ENCODE measurements at regions not wholly inside any gene's neighbourhood (a gene's known extent, or its start where the extent isn't known, plus 50 kb on each side); places are given as distances from the start of the nearest gene placed in this dataset.

DNA sequence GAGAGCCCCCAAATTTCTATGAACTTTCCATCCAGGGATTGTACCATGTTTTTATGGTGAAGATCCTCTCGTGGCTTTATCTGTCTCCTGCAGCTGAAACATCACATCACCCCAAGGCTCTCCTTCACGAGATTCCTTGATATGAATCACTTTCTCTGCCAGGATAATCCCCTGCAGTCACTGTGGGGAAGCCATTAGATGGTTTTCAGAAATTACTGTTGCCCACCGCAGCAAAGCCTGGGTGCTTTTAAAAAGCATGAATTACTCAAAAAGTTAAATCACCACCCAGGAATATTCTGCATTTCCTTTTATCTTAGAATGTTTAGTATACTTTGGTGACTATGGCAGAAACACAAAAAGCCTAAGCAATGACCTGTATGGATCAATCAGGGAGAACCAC lies 428.4 kb upstream of the SLC14A2 start:
- Histone ChIP-seq H3K27ac (ENCODE audit: control insufficient read depth, insufficient read depth) (no peak overlapping the region), H3K27me3 (replicated peaks in 1 of 2; ENCODE audit: control insufficient read depth in 2 of 2, insufficient read depth in 2 of 2, low read length in 1 of 2) (no peaks in the 10 kb centered on the region), H3K79me2 (ENCODE audit: control insufficient read depth, insufficient read depth, low read length) (no peaks in the 10 kb centered on the region), H3K4me1 (ENCODE audit: control insufficient read depth, insufficient read depth, low read length) (no peaks in the 10 kb centered on the region), H3K36me3 (ENCODE audit: control insufficient read depth in 2 of 2, insufficient read depth in 2 of 2, low read length in 1 of 2) (no peaks in the 10 kb centered on the region), H3K4me3 (no peak overlapping the region), H4K20me1 (ENCODE audit: control insufficient read depth, insufficient read depth) (no peaks in the 10 kb centered on the region), H3K9ac (ENCODE audit: control insufficient read depth, insufficient read depth, low read length) (no peak overlapping the region), H3K4me2 (ENCODE audit: control insufficient read depth, insufficient read depth) (no peak overlapping the region), H2AFZ (ENCODE audit: control insufficient read depth, low read depth, low read length) (no peak overlapping the region), H3K9me3 (replicated peaks; ENCODE audit: control insufficient read depth, insufficient read depth, low read length) (no peaks in the 10 kb centered on the region)
- no TSS peak for BruUV-seq (replicated peaks)
- 2% methylated on average over 3 of the region's 3 CpGs for WGBS (ENCODE audit: insufficient coverage, insufficient replicate concordance, low lambda C conversion rate, missing lambda C conversion rate)
- ATAC-seq (peak; percentile 62), FAIRE-seq (no peak), DNase-seq (ENCODE audit: low read depth, low spot score) (no peak)
- CTCF ChIA-PET = no interaction called here
- POLR2A ChIA-PET = interaction anchor here (1.0 kb wide), 1 partner anchor 25 kb away, joined by 3 read pairs; no protein-coding TSS in a partner anchor
- RAD21 ChIA-PET (ENCODE audit: unreplicated experiment) = no interaction called here
- in situ Hi-C loops (cut with MboI) = no loop called here
- SMC1A ChIA-PET (ENCODE audit: uncharacterized antibody, unreplicated experiment) = interaction anchor here (1.0 kb wide), 1 partner anchor 11 kb away, joined by 3 read pairs; no protein-coding TSS in a partner anchor
- intact Hi-C loops (cut with micrococcal nuclease; ENCODE audit: unreplicated experiment) = no loop called here
- TF ChIP-seq JUNB (IDR thresholded peaks at IDR 0.05) (peak; percentile 60), ATF7 (IDR thresholded peaks at IDR 0.05; ENCODE audit: low read depth) (no peak), RUNX3 (IDR thresholded peaks at IDR 0.05; ENCODE audit: low read length) (peak; percentile 56), ZBED1 (IDR thresholded peaks at IDR 0.05; ENCODE audit: borderline replicate concordance) (no peak), NFYA (IDR thresholded peaks at IDR 0.05; ENCODE audit: borderline replicate concordance, low read depth, low read length) (no peak), BCL11A (IDR thresholded peaks at IDR 0.05; ENCODE audit: low read depth, low read length) (no peak; the same call in 1 of the 2 replicates), HDAC2 (IDR thresholded peaks at IDR 0.05) (no peak), IKZF2 (IDR thresholded peaks at IDR 0.05) (no peak), EED (IDR thresholded peaks at IDR 0.05; ENCODE audit: low read depth) (0 out of 2 replicates have a peak, but pooled peaks have one; percentile 15), NR2C2 (IDR thresholded peaks at IDR 0.05; ENCODE audit: borderline replicate concordance, control insufficient read depth, insufficient read length, low read depth) (no peak), PAX8 (IDR thresholded peaks at IDR 0.05) (no peak)
- TF ChIP-seq, protein P1, sequence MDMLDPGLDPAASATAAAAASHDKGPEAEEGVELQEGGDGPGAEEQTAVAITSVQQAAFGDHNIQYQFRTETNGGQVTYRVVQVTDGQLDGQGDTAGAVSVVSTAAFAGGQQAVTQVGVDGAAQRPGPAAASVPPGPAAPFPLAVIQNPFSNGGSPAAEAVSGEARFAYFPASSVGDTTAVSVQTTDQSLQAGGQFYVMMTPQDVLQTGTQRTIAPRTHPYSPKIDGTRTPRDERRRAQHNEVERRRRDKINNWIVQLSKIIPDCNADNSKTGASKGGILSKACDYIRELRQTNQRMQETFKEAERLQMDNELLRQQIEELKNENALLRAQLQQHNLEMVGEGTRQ (IDR thresholded peaks at IDR 0.05; ENCODE audit: borderline replicate concordance, low read depth, low read length) = no peak
- TF ChIP-seq, protein P2, sequence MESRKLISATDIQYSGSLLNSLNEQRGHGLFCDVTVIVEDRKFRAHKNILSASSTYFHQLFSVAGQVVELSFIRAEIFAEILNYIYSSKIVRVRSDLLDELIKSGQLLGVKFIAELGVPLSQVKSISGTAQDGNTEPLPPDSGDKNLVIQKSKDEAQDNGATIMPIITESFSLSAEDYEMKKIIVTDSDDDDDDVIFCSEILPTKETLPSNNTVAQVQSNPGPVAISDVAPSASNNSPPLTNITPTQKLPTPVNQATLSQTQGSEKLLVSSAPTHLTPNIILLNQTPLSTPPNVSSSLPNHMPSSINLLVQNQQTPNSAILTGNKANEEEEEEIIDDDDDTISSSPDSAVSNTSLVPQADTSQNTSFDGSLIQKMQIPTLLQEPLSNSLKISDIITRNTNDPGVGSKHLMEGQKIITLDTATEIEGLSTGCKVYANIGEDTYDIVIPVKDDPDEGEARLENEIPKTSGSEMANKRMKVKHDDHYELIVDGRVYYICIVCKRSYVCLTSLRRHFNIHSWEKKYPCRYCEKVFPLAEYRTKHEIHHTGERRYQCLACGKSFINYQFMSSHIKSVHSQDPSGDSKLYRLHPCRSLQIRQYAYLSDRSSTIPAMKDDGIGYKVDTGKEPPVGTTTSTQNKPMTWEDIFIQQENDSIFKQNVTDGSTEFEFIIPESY (IDR thresholded peaks at IDR 0.05) = no peak
- TF ChIP-seq, protein P3, sequence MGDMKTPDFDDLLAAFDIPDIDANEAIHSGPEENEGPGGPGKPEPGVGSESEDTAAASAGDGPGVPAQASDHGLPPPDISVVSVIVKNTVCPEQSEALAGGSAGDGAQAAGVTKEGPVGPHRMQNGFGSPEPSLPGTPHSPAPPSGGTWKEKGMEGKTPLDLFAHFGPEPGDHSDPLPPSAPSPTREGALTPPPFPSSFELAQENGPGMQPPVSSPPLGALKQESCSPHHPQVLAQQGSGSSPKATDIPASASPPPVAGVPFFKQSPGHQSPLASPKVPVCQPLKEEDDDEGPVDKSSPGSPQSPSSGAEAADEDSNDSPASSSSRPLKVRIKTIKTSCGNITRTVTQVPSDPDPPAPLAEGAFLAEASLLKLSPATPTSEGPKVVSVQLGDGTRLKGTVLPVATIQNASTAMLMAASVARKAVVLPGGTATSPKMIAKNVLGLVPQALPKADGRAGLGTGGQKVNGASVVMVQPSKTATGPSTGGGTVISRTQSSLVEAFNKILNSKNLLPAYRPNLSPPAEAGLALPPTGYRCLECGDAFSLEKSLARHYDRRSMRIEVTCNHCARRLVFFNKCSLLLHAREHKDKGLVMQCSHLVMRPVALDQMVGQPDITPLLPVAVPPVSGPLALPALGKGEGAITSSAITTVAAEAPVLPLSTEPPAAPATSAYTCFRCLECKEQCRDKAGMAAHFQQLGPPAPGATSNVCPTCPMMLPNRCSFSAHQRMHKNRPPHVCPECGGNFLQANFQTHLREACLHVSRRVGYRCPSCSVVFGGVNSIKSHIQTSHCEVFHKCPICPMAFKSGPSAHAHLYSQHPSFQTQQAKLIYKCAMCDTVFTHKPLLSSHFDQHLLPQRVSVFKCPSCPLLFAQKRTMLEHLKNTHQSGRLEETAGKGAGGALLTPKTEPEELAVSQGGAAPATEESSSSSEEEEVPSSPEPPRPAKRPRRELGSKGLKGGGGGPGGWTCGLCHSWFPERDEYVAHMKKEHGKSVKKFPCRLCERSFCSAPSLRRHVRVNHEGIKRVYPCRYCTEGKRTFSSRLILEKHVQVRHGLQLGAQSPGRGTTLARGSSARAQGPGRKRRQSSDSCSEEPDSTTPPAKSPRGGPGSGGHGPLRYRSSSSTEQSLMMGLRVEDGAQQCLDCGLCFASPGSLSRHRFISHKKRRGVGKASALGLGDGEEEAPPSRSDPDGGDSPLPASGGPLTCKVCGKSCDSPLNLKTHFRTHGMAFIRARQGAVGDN (IDR thresholded peaks at IDR 0.05) = no peak
- TF ChIP-seq, protein P4, sequence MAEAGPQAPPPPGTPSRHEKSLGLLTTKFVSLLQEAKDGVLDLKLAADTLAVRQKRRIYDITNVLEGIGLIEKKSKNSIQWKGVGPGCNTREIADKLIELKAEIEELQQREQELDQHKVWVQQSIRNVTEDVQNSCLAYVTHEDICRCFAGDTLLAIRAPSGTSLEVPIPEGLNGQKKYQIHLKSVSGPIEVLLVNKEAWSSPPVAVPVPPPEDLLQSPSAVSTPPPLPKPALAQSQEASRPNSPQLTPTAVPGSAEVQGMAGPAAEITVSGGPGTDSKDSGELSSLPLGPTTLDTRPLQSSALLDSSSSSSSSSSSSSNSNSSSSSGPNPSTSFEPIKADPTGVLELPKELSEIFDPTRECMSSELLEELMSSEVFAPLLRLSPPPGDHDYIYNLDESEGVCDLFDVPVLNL (IDR thresholded peaks at IDR 0.05; ENCODE audit: low read depth, low read length) = no peak
- TF ChIP-seq, protein P5, sequence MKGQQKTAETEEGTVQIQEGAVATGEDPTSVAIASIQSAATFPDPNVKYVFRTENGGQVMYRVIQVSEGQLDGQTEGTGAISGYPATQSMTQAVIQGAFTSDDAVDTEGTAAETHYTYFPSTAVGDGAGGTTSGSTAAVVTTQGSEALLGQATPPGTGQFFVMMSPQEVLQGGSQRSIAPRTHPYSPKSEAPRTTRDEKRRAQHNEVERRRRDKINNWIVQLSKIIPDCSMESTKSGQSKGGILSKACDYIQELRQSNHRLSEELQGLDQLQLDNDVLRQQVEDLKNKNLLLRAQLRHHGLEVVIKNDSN (IDR thresholded peaks at IDR 0.05; ENCODE audit: borderline replicate concordance, extremely low read length, insufficient read depth, low read depth, low read length) = no peak

Measured in GM12878 (cell line).